HS-5 (cell line): ENCODE measurements at regions not wholly inside any gene's neighbourhood (a gene's known extent, or its start where the extent isn't known, plus 50 kb on each side); places are given as distances from the start of the nearest gene placed in this dataset.
"Not testable (repeated sequence)": the region's sequence is repeated elsewhere in the genome, so short reads cannot be mapped to it uniquely, and the experiment has no call there.

Source experiments
- DNase-seq: peaks from one replicate; pipeline ENCODE4 v3.0.0-alpha.2; 2012; ENCODE audit warnings: low read depth

DNA sequence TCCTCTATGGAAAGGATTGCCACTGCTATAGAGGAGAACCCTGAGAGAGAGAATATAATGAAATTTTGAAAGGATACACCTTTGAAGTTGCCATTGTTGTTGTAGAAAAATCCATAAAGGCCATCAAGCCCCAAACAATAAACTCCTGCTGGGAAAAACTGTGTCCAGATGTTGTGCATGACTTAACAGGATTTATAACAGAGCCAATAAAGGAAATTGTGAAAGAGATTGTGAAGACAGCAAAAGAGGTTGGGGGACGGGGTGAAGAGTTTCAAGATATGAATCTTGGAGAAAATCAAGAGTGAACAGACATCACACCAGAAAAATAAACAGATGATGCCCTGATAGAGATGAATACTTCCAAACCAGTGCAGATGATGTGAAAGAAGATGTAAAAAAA lies 396.4 kb downstream of the BCKDHB start:
- no peak for DNase-seq

GRCh38 chr6:80501636-80502035 lies 395.2 kb downstream of the BCKDHB start:
- no peak for DNase-seq

- not testable (repeated sequence) for DNase-seq
Observed at GRCh38 chr6:80497696-80498486, 391.4 kb downstream of the BCKDHB start.

- DNase-seq: no peak
Observed at GRCh38 chr6:80489911-80490635, 383.6 kb downstream of the BCKDHB start.

GRCh38 chr6:80488190-80488589 lies 381.7 kb downstream of the BCKDHB start:
- no peak for DNase-seq

DNA sequence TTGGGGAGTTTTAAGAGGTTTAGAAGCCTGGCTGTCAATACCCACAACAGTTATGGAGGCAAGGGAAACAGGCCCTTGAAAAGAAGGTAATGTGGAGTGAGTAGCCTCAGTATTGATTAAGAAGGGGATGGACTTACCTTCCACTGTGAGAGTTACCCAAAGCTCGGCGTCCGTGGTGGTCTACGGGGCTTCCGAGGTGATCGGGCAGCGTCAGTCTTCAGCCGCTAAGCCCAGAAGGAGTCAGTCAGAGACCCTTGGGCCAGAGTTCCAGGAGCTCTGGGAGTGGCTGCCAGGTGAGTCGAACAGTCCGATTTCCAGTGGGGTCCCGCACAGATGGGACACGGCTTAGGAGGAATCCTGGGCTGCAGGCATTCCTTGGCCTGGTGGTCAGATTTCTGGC lies 379.0 kb downstream of the BCKDHB start:
- not testable (repeated sequence) for DNase-seq

DNA sequence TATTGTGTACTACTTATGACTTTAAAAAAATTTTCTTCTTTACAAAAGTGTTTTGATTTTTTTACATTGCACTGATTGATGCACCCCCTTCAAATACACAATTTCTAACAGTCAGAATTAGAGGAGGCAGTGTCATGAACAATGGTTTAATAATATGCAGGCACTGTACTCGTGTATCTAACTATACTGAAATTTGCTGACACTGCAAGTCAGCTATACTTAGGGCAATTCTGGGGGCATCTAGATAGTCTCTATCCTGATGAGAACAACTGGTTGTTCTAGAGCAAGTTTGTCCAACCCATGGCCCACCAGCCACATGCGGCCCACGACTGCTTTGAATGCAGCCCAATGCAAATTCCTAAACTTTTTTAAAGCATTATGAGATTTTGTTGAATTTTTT lies 375.6 kb downstream of the BCKDHB start:
- no peak for DNase-seq

GRCh38 chr6:80480421-80481157 lies 374.1 kb downstream of the BCKDHB start:
- DNase-seq: no peak

GRCh38 chr6:80478030-80478429 lies 371.6 kb downstream of the BCKDHB start:
- no peak for DNase-seq

DNA sequence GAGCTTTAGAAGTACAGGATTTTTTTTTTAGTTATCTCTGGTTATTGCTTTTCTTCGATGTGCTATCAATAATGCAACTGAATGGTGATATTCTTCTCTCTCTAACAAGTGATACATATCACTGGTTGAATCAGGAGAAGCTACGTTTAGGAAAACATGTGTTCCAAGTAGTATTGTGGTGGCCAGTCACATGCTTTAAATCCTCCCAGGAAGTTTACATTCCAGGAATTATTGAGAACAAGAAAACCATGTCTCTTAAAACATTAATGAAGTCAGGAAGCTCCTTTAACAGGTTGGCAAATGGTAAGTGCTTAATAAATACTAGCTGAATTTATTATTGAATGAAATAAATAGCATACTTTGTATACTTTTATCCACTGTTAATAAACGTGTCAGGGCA lies 371.1 kb downstream of the BCKDHB start:
- DNase-seq: no peak

DNA sequence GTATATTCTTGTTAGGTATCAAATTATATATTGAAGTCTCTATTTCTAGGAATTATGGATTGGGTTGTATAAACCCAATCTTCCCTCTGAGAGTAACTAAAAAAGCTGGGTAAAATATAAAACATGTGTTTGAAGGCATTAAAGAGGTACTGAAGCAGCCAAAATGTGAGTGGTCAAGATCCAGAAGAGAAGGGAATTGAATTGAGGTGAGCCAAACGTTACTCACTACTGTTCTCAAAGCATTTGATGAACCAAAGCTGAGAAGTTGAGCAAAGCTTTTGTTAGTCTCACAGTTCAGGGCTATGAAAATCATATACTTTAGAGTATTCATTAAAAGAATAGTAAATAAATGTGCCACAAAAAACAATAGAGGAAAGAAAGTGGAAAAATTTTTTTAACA lies 365.8 kb downstream of the BCKDHB start:
- no peak for DNase-seq

DNA sequence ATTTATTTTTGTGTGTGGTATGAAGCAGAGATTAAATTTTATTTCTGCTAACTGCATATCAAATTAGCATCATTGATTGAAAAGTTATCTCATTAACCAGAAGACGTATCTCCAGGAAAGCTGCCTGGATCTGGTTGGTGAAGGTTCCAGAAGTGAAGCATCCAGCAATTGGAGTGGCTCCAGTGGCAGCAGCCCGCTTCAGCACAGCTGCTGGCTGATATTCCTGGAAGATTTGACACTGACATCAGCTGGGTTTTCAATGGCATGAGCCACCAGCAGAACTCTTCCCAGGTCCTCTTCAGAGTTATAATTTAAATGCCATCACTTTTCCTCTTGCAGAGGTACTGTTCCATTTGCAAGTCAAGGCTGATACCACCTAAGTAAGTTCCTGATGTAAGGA lies 363.5 kb downstream of the BCKDHB start:
- no peak for DNase-seq

GRCh38 chr6:80468398-80468797 lies 361.9 kb downstream of the BCKDHB start:
- no peak for DNase-seq

DNA sequence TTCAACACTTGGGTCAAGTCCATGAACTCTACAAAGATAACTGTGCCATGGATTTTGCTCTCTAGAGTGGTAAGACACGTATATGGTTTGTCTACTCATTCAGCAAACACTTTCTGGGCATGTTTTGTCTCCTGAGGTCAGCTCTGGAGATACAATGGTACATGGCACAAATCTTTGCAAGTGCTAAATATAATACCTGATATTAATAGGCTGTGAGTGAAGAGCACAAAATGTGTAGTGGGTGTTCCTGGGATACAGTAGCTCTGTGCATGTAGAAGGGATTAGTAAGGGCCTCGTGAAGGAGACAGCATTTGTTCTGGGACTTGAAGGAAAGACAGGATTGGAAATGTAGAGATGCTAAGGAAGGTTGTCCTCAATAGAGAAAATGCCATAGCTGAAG lies 360.9 kb downstream of the BCKDHB start:
- DNase-seq: no peak

- no peak for DNase-seq
Observed at GRCh38 chr6:80466981-80467380, 360.5 kb downstream of the BCKDHB start.

DNA sequence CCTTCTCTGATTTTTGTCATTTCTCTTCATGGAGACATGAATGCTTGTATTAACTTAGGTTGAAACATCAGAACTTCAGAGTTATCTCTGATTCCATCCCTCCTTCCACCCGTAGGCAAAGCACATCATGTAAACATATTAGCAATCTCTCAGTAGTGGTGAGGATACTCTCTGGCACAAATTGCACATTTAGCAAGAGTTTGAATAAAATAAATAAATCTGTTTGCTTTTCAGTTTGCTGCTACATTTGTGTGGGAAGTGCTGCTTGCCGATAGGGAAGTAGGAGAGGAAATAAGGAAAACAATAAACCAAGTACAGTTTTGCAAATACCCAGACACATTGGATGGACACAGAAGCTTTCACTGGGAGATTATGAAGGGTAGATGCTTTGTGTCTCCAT lies 359.0 kb downstream of the BCKDHB start:
- no peak for DNase-seq

DNA sequence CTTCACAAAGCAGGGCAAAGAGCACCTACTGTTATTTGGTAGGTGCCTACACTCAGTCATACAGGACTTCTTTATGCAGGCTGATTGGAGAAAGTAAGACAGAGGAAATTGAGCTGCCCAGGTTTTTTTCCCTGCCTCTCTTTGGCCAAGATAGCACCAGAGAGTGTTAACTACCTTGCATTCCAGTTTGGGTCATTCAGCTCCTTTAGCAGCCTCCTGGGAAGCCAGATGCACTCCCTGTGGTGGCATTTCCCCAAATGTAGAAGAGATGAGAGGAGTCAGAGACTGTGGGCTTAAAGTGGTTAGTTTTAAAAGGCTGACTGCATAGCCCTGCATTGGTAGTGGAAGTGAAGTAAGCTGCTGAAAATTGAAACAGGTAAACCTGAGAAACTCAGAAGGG lies 358.4 kb downstream of the BCKDHB start:
- DNase-seq: no peak

DNA sequence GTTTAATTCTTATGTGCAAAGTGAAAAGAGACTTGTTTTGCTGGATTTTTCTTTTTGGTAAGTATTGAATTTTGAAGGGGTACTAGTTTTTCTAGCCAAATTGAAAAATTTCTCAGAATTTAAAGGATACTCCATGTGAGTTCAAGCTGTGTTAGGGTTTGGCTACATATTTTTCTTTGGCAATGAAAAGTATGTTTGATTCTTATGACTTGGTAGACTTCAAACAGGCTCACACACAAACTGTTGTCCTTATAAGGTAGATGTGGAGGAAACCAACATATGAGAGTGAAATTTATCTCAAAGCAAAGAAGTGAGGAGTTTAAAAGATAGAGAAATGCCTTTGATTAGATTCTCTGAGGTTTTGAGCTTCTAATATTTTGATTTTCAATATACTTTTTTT lies 356.7 kb downstream of the BCKDHB start:
- DNase-seq: no peak

- no peak for DNase-seq
Observed at GRCh38 chr6:80460257-80460865, 353.9 kb downstream of the BCKDHB start.

DNA sequence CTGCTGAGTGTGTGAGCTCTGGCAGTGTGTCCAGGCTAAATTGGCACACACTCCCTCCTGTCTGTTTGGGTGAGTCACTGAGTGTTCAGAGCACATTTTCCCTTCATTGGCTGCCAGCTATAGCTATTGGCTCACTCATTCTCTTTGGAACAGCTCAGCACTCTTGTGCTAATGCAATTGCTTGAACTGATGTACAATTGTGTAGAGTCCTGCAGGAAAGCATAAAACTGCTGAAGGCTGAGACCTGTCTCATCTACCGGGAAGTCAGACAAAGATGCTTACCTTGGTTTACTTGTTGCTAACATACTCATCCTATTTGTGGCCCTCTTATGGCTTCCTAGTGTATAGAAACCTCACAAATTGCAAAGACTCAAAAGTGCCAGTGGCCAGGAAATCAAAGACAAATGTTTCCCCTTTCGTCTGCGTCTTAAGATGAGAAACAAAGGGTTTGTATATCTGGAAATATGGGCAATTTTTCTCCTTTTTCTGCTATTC lies 351.0 kb downstream of the BCKDHB start:
- peak; percentile 85 for DNase-seq

GRCh38 chr6:80456724-80457438 lies 350.4 kb downstream of the BCKDHB start:
- no peak for DNase-seq
